H1 (cell line): ENCODE measurements at regions not wholly inside any gene's neighbourhood (a gene's known extent, or its start where the extent isn't known, plus 50 kb on each side); places are given as distances from the start of the nearest gene placed in this dataset.

Source experiments
- CTCF ChIA-PET: fragments of 300-600 bp; sonication (Branson Sonifier 250); formaldehyde crosslinking; loops from one replicate; lab custom pipeline; 2021; ENCODE audit not compliant: partially characterized antibody; lab: Charles Lee
- POLR2A ChIA-PET: fragments of 300-600 bp; sonication (Branson Sonifier 250); formaldehyde crosslinking; loops from one replicate; lab custom pipeline; 2021; ENCODE audit warnings: inconsistent platforms; ENCODE audit not compliant: partially characterized antibody; lab: Charles Lee
- DNase-seq, 2 experiments: peaks; one replicate each; pipeline versions ENCODE4 v3.0.0 to v3.0.0-alpha.2; 2010 to 2022; ENCODE audit warnings: low spot score in 2 of 2, low read depth in 1 of 2, mixed read lengths in 1 of 2
- FAIRE-seq: peaks from 2 replicates; lab custom pipeline; 2011; peaks lifted over from hg19 to GRCh38; lab: Jason Lieb, UNC
- H2AFZ ChIP-seq: 2 replicates; pipeline ENCODE4 v1.8.1; 2012; ENCODE audit warnings: low read length, inconsistent platforms
- H2AK5ac ChIP-seq: 2 replicates; pipeline ENCODE4 v1.6.1; 2013; ENCODE audit warnings: low read depth, low read length
- H2BK120ac ChIP-seq: replicated peaks from 2 replicates; pipeline ENCODE3; 2013; ENCODE audit warnings: low read depth, low read length, inconsistent platforms
- H2BK12ac ChIP-seq: 2 replicates; pipeline ENCODE4 v1.6.1; 2013; ENCODE audit warnings: low read depth, low read length
- H2BK15ac ChIP-seq: 2 replicates; pipeline ENCODE4 v1.6.1; 2013; ENCODE audit warnings: low read length
- H2BK20ac ChIP-seq: 2 replicates; pipeline ENCODE4 v1.6.1; 2013; ENCODE audit warnings: low read length
- H2BK5ac ChIP-seq: 2 replicates; pipeline ENCODE4 v1.6.1; 2013; ENCODE audit warnings: low read depth, low read length
- H3K14ac ChIP-seq: 2 replicates; pipeline ENCODE4 v1.6.1; 2013; ENCODE audit warnings: inconsistent platforms; ENCODE audit not compliant: insufficient read length
- H3K18ac ChIP-seq: 2 replicates; pipeline ENCODE4 v1.6.1; 2013; ENCODE audit warnings: low read length; ENCODE audit errors: extremely low read depth
- H3K23ac ChIP-seq: 2 replicates; pipeline ENCODE4 v1.6.1; 2013; ENCODE audit warnings: inconsistent platforms; ENCODE audit not compliant: insufficient read length
- H3K23me2 ChIP-seq: 2 replicates; pipeline ENCODE4 v1.6.1; 2013; ENCODE audit warnings: low read depth, low read length
- H3K27ac ChIP-seq: 2 replicates; pipeline ENCODE4 v1.6.1; 2011; ENCODE audit warnings: low read depth, low read length, inconsistent platforms
- H3K27me3 ChIP-seq, 4 experiments: replicated peaks in 1 of 4; 1 replicate in 1 of 4; 2 replicates in 3 of 4; pipeline versions ENCODE4 v1.6.1 to v1.8.1; 2011 to 2013; ENCODE audit warnings: low read length in 3 of 4, mild to moderate bottlenecking in 3 of 4, inconsistent platforms in 2 of 4, mixed read lengths in 2 of 4, moderate library complexity in 1 of 4; ENCODE audit not compliant: control insufficient read depth in 3 of 4, insufficient read depth in 3 of 4; ENCODE audit errors: extremely low read depth in 1 of 4
- H3K36me3 ChIP-seq, 4 experiments: 2 replicates each; pipeline versions ENCODE4 v1.6.1 to v1.8.1; 2011 to 2013; ENCODE audit warnings: mild to moderate bottlenecking in 4 of 4, low read length in 3 of 4, moderate library complexity in 2 of 4, control low read depth in 1 of 4, inconsistent platforms in 1 of 4; ENCODE audit not compliant: insufficient read depth in 4 of 4, control insufficient read depth in 2 of 4
- H3K4ac ChIP-seq: replicated peaks from 2 replicates; pipeline ENCODE3; 2013; ENCODE audit warnings: low read length, low read depth, mixed read lengths, inconsistent platforms; ENCODE audit not compliant: insufficient read length
- H3K4me1 ChIP-seq, 4 experiments: replicated peaks in 1 of 4; 1 replicate in 1 of 4; 2 replicates in 3 of 4; pipeline versions ENCODE4 v1.6.1 to v1.8.1; 2011 to 2013; ENCODE audit warnings: low read length in 3 of 4, inconsistent platforms in 2 of 4, mixed read lengths in 1 of 4; ENCODE audit not compliant: insufficient read depth in 4 of 4, control insufficient read depth in 3 of 4
- H3K4me2 ChIP-seq, 2 experiments: 2 replicates each; pipeline versions ENCODE4 v1.6.1 to v1.8.1; 2011 to 2013; ENCODE audit warnings: low read depth in 2 of 2, low read length in 2 of 2, control low read depth in 1 of 2, inconsistent platforms in 1 of 2, mild to moderate bottlenecking in 1 of 2; ENCODE audit not compliant: insufficient read depth in 1 of 2
- H3K4me3 ChIP-seq, 4 experiments: fragments of 200-600, 300-600 bp in 1 of 4; sonication (generic), shearing (Covaris generic), sonication (Bioruptor Twin) in 1 of 4; 2 replicates each; pipeline versions ENCODE4 v1.5.1 to v1.8.1; 2011 to 2016; ENCODE audit warnings: low read length in 4 of 4, low read depth in 3 of 4, control low read depth in 2 of 4, inconsistent platforms in 2 of 4, mild to moderate bottlenecking in 2 of 4, mixed read lengths in 1 of 4, moderate library complexity in 1 of 4; ENCODE audit not compliant: insufficient read depth in 2 of 4; ENCODE audit errors: extremely low read depth in 1 of 4
- H3K56ac ChIP-seq: replicated peaks from 2 replicates; pipeline ENCODE3; 2013; ENCODE audit warnings: low read depth, mild to moderate bottlenecking, mixed read lengths, low read length, inconsistent platforms; ENCODE audit not compliant: insufficient read length
- H3K79me1 ChIP-seq: 2 replicates; pipeline ENCODE4 v1.6.1; 2013; ENCODE audit warnings: low read depth, low read length, control low read depth
- H3K79me2 ChIP-seq, 2 experiments: 2 replicates each; pipeline versions ENCODE4 v1.6.1 to v1.8.1; 2012 to 2013; ENCODE audit warnings: low read length in 2 of 2, mild to moderate bottlenecking in 2 of 2, inconsistent platforms in 1 of 2; ENCODE audit not compliant: insufficient read depth in 2 of 2, control insufficient read depth in 1 of 2
- H3K9ac ChIP-seq, 4 experiments: replicated peaks in 1 of 4; 1 replicate in 1 of 4; 2 replicates in 3 of 4; pipeline versions ENCODE4 v1.6.1 to v1.8.1; 2011 to 2013; ENCODE audit warnings: low read depth in 3 of 4, low read length in 3 of 4, control low read depth in 2 of 4, mild to moderate bottlenecking in 2 of 4, moderate library complexity in 2 of 4, inconsistent platforms in 1 of 4; ENCODE audit errors: extremely low read depth in 1 of 4
- H3K9me3 ChIP-seq, 2 experiments: 2 replicates each; pipeline versions ENCODE4 v1.6.1 to v1.8.1; 2012 to 2013; ENCODE audit warnings: mild to moderate bottlenecking in 2 of 2, moderate library complexity in 2 of 2, control low read depth in 1 of 2, inconsistent platforms in 1 of 2, low read depth in 1 of 2, low read length in 1 of 2, mixed read lengths in 1 of 2; ENCODE audit not compliant: insufficient read depth in 2 of 2
- H4K20me1 ChIP-seq, 2 experiments: replicated peaks in 1 of 2; 2 replicates each; pipeline versions ENCODE3 to v1.8.1; 2011 to 2013; ENCODE audit warnings: inconsistent platforms in 2 of 2, low read length in 2 of 2, mild to moderate bottlenecking in 1 of 2; ENCODE audit not compliant: insufficient read depth in 2 of 2, control insufficient read depth in 1 of 2
- H4K5ac ChIP-seq: 2 replicates; pipeline ENCODE4 v1.6.1; 2013; ENCODE audit warnings: low read length, low read depth, mixed read lengths, inconsistent platforms; ENCODE audit not compliant: insufficient read length
- H4K8ac ChIP-seq: 2 replicates; pipeline ENCODE4 v1.8.0; 2013; ENCODE audit warnings: mild to moderate bottlenecking, moderate library complexity, low read length, inconsistent platforms; ENCODE audit not compliant: insufficient read depth; ENCODE audit errors: extremely low read depth
- H4K91ac ChIP-seq: replicated peaks from 2 replicates; pipeline ENCODE3; 2013; ENCODE audit warnings: low read length, mixed read lengths, inconsistent platforms; ENCODE audit not compliant: insufficient read length
- RBBP5 ChIP-seq: IDR thresholded peaks from 2 replicates; pipeline ENCODE4 v1.7.1; 2012; ENCODE audit warnings: low read depth, mild to moderate bottlenecking, inconsistent platforms, low read length, moderate library complexity, borderline replicate concordance
- SIN3A ChIP-seq, 2 experiments: IDR thresholded peaks in 1 of 2; conservative IDR thresholded peaks in 1 of 2; 2 replicates each; pipeline ENCODE4 v1.6.1; 2011 to 2012; ENCODE audit warnings: low read length in 2 of 2, improper control_type of control experiment in 1 of 2, low read depth in 1 of 2, mild to moderate bottlenecking in 1 of 2
- TAF1 ChIP-seq: IDR thresholded peaks from 2 replicates; pipeline ENCODE4 v1.6.1; 2011; ENCODE audit warnings: mild to moderate bottlenecking, low read depth, low read length
- WGBS, 2 experiments: shearing (Covaris generic) in 1 of 2; methylation state at CpG; one replicate each; pipeline versions ENCODE4 v1.1.6 to v1.1.7; 2013 to 2015; ENCODE audit warnings: low lambda C conversion rate in 2 of 2, mixed read lengths in 2 of 2, inconsistent platforms in 1 of 2, low coverage in 1 of 2, missing lambda C conversion rate in 1 of 2; ENCODE audit not compliant: insufficient replicate concordance in 2 of 2, insufficient coverage in 1 of 2, insufficient read length in 1 of 2; ENCODE audit errors: extremely low coverage in 1 of 2, missing lambda C conversion rate in 1 of 2; 5-methylcytosine and 5-hydroxymethylcytosine counted together

DNA sequence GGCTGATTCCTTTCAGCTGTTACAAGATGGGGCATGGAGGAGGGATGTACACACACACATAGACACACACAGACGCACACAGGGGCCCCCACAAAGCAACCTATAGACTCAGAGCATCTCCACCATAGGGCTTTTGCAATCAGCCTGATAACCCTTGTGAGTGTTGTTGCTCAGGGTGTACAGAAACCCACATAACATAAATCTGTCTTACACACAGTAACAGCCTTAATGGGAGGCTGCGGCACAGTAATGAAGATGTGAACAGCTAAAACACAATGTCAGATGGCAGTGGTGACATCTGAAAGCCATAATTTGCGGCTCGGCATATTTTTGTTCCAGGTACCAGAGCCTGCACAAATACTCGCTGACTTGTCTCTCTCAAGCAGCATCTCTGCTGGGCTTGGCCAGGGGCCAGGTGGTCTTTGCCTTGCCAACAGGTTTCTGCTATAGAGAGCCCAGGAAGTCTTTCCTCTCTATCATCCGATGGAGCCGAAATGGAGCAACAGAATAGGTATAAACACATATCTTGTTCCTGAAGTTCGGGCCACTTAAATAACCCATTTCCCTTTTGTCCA, 357.2 kb upstream of the GATB start:
- H2AK5ac ChIP-seq = no peak overlapping the region
- H4K8ac ChIP-seq = no peak overlapping the region
- no peak for TF ChIP-seq SIN3A (conservative IDR thresholded peaks at IDR 0.05 in 1 of 2, IDR thresholded peaks at IDR 0.05 in 1 of 2; ENCODE audit: low read depth in 1 of 2, low read length in 2 of 2)
- no peak for TF ChIP-seq RBBP5
- no peak for TF ChIP-seq TAF1

More for the DNA sequence above, 357.2 kb upstream of the GATB start:
- Histone ChIP-seq H3K4me1 (no peaks in the 10 kb centered on the region), H3K9ac (no peak overlapping the region), H3K23me2 (no peaks in the 10 kb centered on the region), H3K14ac (no peak overlapping the region), H3K4me2 (no peak overlapping the region), H3K79me1 (no peaks in the 10 kb centered on the region), H3K18ac (no peak overlapping the region), H3K9me3 (no peaks in the 10 kb centered on the region), H2BK20ac (no peak overlapping the region), H2BK12ac (no peak overlapping the region), H3K36me3 (no peaks in the 10 kb centered on the region; a peak in 1 of 8 replicates), H2BK15ac (no peak overlapping the region), H2AFZ (no peak overlapping the region), H3K23ac (no peak overlapping the region), H3K4me3 (no peak overlapping the region), H2BK5ac (no peak overlapping the region), H3K79me2 (no peaks in the 10 kb centered on the region), H3K27ac (no peak overlapping the region), H2BK120ac (no peak overlapping the region), H4K5ac (no peak overlapping the region), H3K27me3 (no peaks in the 10 kb centered on the region; a peak in 1 of 7 replicates), H4K20me1 (no peaks in the 10 kb centered on the region), H4K91ac (no peak overlapping the region), H3K4ac (no peak overlapping the region), H3K56ac (no peak overlapping the region)
- CTCF ChIA-PET = interaction anchor here (1.7 kb wide), 1 partner anchor 16 kb away, joined by 4 read pairs; no protein-coding TSS in a partner anchor
- DNase-seq = no peak
- no peak for FAIRE-seq
- POLR2A ChIA-PET = no interaction called here
- 86% methylated on average over 8 of the region's 8 CpGs; no CpG with 5 or more reads in 1 of the 2 experiments for WGBS, 2 experiments
